Stimulated activated CD4-positive, alpha-beta T cell treated with anti-CD3 and anti-CD28 coated beads, TNF-alpha, amount 100 ng/mL, for 24 hours (primary cell): ENCODE measurements at regions not wholly inside any gene's neighbourhood (a gene's known extent, or its start where the extent isn't known, plus 50 kb on each side); places are given as distances from the start of the nearest gene placed in this dataset.
"Not testable (repeated sequence)": the region's sequence is repeated elsewhere in the genome, so short reads cannot be mapped to it uniquely, and the experiment has no call there.

Experiments
- DNase-seq, 3 experiments: peaks; one replicate each; pipeline ENCODE4 v3.0.0-alpha.2; 2020; ENCODE audit warnings: low read depth in 3 of 3

DNA sequence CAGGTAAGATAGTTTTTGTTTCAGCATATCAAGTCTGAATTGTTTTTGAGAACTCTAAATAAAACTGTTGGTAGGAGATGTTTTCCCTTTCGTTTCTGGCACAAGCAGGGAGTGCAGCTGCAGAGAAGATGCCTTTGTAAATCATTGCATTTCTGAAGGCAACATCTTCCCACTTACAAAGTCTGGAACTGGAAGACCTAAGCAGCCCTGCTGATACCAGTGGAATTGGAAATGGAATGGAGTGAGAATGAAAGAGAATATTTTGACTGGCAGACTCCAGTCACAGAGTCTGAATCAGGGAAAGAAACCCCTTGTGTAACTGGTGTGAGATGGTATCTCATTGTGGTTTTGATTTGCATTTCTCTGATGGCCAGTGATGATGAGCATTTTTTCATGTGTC, 815.6 kb downstream of the LTN1 start:
- no peak for DNase-seq

DNA sequence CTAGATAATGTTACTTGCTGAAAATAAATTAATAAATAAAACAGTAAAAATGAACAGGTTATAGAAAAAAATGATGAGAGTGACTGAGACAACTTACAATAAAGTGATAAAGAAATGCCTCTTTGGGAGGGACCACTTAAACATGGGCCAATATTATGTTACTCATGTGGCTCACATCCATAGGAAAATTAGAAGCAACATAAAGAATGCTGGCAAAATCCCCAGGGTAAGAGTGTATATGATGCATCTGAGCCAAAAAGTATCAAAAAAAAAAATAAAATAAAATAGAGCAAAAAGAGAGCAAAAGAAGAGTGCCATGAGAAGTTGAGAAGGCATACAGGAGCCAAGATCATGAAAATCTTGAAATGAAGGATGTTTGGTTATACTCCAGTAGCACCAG, 818.0 kb downstream of the LTN1 start:
- no peak for DNase-seq

DNA sequence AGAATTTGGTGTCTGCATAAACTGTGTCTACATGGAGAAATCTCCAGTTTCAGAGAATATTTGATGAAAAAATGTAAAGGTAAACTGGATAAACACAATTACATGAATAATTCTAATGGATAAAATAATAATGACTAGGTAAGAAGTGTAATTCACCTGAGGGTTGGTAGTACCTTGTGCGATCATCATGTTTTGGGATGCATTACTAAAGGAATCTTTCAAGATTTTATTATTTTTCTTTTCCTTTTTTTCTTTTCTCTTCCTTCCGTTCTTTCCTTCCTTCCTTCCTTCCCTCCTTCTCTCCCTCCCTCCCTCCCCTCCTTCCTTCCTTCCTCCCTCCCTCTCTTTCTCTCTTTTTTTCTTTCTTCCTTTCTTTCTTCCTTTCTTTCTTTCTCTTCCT, 818.7 kb downstream of the LTN1 start:
- DNase-seq = no peak

DNA sequence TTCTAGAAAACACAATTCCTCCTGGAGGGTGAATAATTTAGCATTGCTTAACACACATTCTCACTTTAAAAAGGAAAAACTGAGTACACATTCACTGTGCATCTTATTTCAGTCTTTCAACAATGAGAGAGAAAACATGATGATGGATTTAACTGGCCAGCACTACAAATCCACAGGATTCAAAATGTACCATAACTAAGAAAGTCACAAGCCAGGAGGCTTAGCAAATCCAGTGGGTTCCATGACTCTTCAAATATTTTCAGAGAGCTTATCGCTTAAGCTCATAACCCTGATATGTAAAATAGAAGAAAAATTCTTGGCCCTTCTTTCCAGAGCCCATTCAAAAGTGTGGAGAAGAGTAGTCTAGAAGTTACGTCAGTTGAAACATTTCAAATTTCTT, 820.3 kb downstream of the LTN1 start:
- no peak for DNase-seq

DNA sequence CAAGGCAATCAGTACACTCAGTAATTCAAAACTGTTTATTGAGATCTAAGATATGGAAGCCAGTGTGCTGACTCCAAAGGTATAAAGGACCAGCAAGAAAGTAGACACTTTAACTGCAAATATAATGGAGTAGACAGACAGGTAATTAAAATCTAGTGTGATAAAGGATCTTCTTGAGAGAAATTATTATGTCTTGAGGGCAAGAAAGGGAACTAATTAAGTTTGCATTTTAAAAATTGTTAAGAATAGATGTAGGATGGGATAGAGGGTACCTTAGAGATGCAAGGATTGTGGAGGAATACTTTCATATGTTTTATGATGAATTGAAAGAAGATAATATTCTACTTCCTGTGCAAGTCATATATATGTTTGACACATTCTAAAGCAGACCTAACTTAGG, 825.3 kb downstream of the LTN1 start:
- no peak for DNase-seq

DNA sequence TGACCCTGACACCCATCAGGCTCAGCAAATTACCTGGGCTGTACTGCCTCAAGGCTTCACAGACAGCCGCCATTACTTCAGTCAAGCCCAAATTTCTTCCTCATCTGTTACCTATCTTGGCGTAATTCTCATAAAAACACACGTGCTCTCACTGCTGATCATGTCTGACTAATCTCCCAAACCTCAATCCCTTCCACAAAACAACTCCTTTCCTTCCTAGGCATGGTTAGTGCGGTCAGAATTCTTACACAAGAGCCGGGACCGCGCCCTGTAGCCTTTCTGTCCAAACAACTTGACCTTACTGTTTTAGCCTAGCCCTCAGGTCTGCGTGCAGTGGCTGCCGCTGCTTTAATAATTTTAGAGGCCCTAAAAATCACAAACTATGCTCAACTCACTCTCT, 828.2 kb downstream of the LTN1 start:
- not testable (repeated sequence) for DNase-seq

DNA sequence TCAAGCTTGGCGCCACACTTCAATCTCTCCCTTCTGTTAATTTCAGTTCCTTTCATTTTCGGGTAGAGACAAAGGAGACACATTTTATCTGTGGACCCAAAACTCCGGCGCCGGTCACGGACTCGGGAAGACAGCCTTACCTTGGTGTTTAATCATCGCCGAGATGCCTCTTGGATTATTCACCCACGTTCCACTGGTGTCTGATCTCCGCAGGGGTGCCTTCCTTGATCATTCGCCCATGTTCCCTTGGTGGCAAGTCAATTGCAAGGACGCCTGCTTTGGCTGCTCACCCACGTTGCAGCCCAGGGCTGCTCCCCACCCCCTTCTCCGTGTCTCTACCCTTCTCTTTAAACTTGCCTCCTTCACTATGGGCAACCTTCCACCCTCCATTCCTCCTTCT, 830.6 kb downstream of the LTN1 start:
- DNase-seq = not testable (repeated sequence)

DNA sequence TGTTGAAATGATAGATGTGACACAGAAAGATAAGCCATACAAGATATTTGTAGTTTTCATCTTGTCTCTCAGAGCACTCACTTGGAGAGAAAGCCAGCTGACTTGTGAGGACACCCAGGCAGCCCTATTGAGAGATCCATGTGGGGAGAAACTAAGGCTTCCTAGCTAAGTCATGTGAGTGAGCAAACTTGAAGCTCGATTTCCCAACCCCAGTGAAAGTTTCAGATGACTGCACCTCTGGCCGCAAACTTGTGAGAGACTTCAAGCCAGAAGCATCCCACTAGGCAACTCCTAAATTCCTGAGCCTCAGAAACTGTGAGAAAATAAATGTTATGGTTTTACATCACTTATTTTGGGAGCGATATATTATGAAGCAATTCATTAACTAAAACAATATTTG, 832.3 kb downstream of the LTN1 start:
- DNase-seq = no peak

DNA sequence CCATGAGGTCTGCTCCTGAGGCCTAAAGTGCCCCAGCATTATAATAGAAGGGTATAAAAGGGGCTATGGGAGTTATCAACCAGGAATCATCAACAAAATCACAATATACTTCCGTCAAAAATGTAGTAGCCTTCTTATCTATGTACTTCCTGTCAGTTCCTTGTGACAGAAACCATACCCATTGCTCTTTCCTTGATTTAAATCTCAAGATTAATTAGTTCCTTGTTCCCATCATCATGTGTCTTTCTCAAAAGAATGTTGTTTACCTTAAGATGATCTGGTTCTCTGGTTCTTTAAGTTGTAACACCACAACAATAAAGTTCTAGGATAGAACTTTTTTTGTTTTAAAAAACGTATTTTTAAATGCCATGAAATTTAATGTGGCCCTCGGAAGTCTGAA, 833.3 kb downstream of the LTN1 start:
- no peak for DNase-seq

DNA sequence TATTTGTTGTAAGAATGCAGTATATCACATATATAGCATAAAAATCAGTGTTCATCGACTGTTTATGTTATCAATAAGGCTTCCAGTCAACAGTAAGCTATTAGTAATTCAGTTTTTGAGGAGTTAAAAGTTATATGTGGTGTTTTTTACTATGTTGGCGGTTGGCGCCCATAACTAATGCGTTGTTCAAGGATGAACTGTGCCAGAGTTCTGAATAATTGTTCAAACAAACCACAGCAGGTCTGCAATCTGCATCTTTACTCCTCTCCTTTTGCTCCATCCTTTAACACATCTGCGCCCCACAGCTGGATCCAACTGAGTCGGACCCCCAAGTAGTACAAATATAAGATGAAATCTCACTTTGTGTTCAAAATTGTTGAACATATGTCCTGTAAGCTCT, 836.1 kb downstream of the LTN1 start:
- no peak for DNase-seq

DNA sequence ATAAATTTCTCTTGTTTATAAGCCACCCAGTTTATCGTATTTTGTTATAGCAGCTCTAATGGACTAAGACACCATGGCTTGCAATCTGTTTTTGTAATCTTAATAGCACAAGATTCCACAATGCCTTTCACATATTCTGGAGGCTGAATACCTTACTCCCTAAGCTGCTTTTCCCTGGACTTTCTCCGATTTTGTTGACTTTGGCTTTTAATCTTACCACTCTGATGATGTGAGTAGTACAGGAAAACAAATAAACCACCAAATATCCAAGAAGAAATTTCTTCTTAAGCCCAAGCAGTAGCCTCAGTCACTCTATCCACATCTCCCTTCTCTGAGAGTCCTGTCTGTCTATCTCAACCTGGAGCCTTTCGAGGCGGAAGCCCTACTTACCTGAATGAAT, 838.6 kb downstream of the LTN1 start:
- DNase-seq = no peak

DNA sequence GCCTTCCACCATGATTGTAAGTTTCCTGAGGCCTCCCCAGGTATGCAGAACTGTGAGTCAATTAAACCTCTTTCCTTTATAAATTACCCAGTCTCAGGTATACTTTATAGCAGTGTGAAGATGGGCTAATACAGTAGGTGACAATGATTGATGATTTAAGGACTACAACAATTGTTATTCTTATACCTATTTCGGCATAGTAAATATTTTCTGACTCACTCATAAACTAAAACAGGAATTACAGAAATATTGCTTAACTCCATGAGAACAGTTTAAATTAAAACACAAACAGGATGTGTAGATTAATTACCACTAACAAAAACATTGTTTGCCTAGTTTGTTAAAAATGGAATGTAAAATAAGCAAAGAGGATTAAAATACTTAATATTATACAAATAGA, 839.9 kb downstream of the LTN1 start:
- DNase-seq = no peak

DNA sequence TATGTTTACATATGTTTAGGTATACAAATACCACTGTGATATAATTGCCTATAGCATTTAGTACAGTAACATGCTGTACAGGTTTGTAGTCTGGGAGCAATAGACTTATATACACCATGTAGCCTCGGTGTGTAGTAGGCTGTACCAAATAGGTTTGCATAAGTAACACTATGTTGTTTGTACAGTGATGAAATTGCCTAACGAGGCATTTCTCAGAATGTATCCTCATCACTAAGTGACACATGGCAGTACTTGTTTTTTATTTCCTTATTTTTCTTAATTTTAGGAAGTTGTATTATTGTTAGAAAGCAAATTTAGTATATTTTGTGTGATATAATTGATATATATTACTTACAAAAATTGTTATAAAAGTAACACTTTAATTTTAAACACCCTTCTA, 840.9 kb downstream of the LTN1 start:
- no peak for DNase-seq

DNA sequence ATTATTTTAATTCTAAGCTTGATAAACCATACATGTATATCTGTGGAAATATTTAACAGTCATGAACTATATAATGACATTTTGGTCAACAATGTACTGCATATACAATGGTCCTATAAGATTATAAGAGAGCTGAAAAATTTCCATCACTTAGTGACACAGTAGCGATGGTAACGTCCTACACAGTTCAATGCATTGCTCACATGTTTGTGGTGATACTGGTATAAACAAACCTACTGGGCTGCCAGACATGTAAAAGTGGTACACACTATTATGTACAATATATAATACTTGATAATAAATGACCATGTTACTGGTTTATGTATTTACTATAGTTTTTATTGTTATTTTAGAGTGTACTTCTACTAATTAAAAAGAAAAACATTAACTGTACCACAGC, 841.9 kb downstream of the LTN1 start:
- no peak for DNase-seq

DNA sequence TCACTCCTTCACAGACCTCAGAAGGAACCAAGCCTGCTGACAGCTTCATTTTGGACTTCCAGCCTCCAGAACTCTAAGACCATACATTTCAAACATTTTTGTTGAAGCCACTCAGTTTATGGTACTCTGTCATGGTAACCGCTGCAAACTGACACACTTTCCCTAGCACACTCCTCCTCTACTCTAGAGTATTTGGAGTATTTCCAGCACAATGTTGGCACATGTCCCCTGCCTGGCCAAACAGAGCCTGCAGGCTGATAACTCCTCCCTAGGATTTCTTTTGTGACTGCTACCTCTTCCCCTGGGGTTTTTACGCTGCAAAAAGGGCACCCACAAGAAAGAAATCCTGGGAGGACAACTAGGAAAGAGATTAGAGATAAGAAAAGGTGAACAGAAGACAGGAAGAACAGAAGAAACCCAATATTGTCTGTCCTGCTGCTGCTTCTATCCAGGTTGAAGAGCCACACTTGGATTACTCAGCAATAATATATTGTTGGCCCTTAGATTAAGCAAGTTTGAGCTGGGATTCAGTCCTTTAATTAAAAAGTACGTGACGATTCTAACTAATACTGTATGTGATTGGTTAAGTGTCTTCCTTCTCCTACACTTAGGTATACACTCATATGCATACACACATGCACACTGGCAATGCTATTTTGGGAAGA, 844.1 kb downstream of the LTN1 start:
- no peak for DNase-seq

DNA sequence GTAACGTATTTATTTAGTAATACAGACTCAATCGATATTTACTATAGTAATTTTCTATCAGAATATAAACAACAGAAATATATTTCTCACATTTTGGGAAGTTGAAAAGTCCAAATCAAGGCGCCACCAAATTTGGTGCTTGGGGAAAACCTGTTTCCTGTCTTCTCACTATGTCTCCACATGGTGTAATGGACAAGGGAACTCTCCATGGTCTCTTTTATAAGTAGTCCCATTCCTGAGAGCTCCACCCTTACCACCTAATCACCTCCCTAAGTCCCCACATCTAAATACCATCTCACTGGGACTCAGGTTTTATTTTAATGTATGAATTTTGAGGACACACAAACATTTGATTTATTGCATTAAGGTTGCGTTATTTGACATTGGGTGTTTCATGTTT, 848.0 kb downstream of the LTN1 start:
- no peak for DNase-seq

DNA sequence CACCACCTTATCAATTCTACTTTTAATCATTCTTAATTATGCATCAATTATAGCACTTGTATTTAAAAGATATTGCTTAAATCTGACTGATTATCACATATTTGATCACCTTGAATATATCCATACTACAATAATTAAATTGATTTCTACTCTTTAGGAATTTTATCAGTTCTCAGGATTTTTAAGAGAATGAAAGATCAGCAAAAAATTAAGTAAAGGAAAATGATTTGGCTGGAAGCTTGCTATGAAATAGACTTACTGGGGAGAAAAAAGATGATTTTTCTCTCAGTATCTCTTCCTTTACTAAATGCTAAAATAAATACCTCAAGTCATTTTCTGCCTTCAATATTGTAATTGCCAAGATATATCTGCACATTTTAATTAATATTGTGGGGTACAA, 848.6 kb downstream of the LTN1 start:
- DNase-seq = no peak

DNA sequence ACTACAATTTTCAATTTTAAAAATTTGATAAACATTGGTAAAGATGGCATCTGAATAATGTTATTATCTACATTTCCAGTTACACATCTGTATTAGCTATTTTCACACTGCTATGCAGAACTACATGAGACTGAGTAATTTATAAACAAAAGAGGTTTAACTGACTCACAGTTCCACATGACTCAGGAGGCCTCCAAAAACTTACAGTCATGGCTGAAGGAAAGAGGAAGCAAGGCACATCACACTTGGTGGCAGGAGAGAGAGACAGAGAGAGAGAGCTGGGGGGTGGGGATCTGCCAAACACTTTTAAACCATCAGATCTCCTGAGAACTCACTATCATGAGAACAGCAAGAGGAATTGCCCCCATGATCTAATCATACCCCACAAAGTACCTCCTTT, 850.0 kb downstream of the LTN1 start:
- DNase-seq = no peak

DNA sequence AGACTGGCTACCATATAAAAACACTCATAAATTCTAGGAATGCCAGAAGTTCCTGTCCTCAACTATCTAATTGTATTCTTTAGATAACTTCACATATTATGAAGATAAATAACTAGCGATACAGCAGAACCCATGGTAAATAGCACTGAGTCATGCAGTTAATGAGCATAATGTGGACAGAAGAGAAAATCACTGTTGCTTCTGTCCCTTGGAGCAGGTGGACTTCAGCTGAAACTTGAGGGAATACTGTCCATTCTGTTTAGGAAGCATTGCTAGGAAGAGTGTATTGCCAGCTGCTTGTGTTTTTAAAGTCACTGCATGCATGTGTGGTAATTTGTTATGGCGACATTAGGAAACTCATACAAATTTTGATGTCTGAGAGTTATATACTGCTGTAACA, 854.4 kb downstream of the LTN1 start:
- no peak for DNase-seq

DNA sequence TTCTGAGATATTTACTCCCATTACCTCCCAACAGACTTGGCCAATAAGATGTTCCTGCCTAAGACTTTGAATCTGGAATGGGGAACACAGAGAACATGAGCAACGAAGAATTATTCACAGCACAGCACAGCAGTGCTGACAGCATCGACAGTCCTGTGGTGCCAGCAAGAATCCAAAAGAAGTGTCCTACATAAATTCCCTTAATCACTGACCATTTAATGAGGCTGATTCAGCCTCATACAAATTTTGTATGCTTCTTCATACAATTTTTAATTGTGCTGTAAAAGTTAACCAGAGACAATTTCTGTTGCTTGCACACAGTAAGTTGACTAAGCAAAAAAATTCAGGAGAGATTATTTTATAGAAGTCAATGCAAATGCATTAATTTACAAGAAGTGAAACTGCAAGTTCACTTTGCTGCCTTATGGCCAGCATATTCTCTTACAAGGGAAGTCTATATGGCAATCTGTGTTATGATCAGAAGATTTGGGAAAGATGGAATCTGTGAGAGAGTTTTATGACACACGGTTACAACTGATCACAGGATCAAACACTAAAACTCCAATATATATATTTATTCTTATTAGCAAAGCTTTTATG, 855.9 kb downstream of the LTN1 start:
- no peak for DNase-seq

DNA sequence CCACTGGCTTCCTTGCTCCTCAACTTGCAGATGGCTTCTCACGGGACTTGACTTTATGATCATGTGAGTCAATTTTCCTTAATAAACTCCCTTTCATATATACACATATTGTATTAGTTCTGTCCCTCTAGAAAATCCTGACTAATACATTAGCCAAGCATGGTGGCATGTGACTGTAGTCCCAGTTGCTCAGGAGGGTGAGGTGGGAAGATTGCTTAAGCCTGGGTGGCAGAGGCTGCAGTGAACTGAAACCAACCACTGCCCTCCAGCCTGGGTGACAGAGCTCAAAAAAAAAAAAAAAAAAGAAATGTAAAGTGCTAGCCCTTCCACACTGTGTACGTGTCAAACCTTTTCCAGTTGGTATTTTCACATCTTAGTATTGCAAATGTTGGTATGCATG, 857.0 kb downstream of the LTN1 start:
- DNase-seq = no peak

DNA sequence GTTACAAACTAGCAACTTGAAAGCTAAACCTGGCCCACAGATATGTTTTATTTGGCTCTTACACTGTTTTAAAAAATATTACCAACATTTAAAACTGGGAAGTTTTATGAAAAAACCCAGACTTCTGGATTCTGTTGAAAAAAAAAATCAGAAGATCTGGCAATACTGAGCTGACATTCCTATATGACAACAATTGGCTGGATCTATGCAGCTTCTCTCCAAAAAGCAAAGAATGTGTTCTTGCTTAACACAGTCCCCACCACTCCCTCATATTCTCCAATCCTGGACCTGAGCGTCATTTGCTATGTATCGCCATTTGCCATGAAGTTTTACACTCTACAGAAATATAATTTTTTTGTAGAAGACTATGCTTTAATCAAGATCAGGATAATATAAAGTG, 859.6 kb downstream of the LTN1 start:
- no peak for DNase-seq

DNA sequence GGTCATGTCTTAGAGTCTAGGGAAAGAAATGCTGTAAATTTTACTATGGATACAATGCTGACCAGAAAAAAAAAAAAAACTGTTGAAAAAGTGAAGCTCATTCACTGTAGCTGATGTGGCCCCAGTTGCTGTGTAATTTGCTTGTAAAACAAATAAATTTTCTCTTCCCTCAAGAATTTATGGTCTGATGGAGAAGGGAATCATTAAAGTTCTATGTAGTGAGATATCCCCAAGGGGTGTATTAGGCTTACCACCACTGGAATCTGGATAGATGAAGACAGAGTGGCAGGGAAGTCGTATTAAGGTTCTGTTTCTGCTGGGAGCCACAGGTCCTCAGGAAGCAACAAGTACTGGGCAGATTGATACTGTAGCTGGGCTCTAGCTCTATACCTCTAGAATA, 860.0 kb downstream of the LTN1 start:
- no peak for DNase-seq

DNA sequence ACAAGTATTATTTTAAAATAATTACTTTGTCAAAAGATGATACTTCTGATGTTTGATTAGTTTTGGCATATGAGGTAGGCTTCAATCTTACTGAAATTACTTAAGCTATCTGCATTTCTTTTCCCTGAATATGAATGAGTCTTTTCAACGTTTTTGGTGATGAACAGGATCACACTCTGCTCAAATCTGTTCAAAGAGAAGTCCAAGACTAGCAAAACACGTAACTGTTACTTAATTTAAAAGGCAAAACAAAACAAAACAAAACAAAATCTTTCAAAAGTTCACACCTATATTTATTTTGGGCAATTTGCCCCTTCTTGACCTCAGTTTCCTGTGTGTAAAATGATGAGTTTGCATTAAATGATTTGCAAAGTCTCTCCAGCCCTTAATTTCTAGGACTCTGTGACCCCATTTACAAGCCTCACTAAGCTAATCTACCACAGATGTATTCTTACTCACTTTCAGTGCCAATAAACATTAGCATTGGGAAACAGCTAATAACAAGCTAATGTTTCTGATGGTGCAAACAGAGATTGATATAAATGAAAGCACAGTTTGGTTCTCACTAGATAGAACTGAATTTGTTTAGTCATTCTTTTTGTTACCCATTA, 865.4 kb downstream of the LTN1 start:
- no peak for DNase-seq
